Kidney (tissue), 13 donors: ENCODE measurements at regions not wholly inside any gene's neighbourhood (a gene's known extent, or its start where the extent isn't known, plus 50 kb on each side); places are given as distances from the start of the nearest gene placed in this dataset.

Experiments used
- DNase-seq, 5 donors: peaks; one replicate each; pipeline ENCODE4 v3.0.0-alpha.2; 2013 to 2020
- FAIRE-seq: peaks from 2 replicates; lab custom pipeline; 2012; peaks lifted over from hg19 to GRCh38; lab: Jason Lieb, UNC
- H3K27ac ChIP-seq, 2 donors: one replicate each; pipeline ENCODE4 v1.7.0; 2013; ENCODE audit warnings: low read depth in 2 of 2, low read length in 2 of 2, inconsistent platforms in 1 of 2
- H3K27me3 ChIP-seq: one replicate; pipeline ENCODE4 v1.7.1; 2013; ENCODE audit warnings: low read length, inconsistent platforms; ENCODE audit not compliant: control insufficient read depth, insufficient read depth
- H3K36me3 ChIP-seq, 3 donors: one replicate each; pipeline versions ENCODE4 v1.7.0 to v1.7.1; 2013; ENCODE audit warnings: low read length in 3 of 3, control low read depth in 1 of 3, inconsistent platforms in 1 of 3; ENCODE audit not compliant: insufficient read depth in 3 of 3, control insufficient read depth in 2 of 3
- H3K4me1 ChIP-seq, 3 donors: one replicate each; pipeline versions ENCODE4 v1.7.0 to v1.7.1; 2013; ENCODE audit warnings: low read length in 3 of 3, inconsistent platforms in 1 of 3, low read depth in 1 of 3; ENCODE audit not compliant: control insufficient read depth in 2 of 3, insufficient read depth in 2 of 3
- H3K4me3 ChIP-seq, 3 donors: one replicate each; pipeline versions ENCODE4 v1.7.0 to v1.8.1; 2013; ENCODE audit warnings: low read length in 3 of 3, control low read depth in 1 of 3, inconsistent platforms in 1 of 3
- H3K9ac ChIP-seq, 3 donors: one replicate each; pipeline versions ENCODE4 v1.7.0 to v1.7.1; 2013; ENCODE audit warnings: low read length in 3 of 3, control low read depth in 1 of 3, inconsistent platforms in 1 of 3
- H3K9me3 ChIP-seq, 3 donors: one replicate each; pipeline versions ENCODE4 v1.7.0 to v1.7.1; 2013; ENCODE audit warnings: low read length in 3 of 3, control low read depth in 1 of 3, inconsistent platforms in 1 of 3; ENCODE audit not compliant: control insufficient read depth in 2 of 3, insufficient read depth in 1 of 3
- intact Hi-C: fragments of 100-400 bp; cut with DNase I; formaldehyde crosslinking; loops from one replicate; pipeline ENCODE4 v1.11.1; 2022
- TF ChIP-seq, protein P1 (sequence below): IDR thresholded peaks from 3 replicates; pipeline ENCODE4 v1.5.1; 2012; ENCODE audit warnings: mild to moderate bottlenecking, moderate library complexity, borderline replicate concordance; ENCODE audit not compliant: insufficient read depth; ENCODE audit errors: extremely low read depth
- donor health status: control.
- donor health status: control.
- donor health status: control.
- donor health status: control.
- donor health status: control.
- donor health status: DM: yes; HTN: yes; CAD: no.
- donor health status: Normal renal cell carcinoma (clear cell type).

DNA sequence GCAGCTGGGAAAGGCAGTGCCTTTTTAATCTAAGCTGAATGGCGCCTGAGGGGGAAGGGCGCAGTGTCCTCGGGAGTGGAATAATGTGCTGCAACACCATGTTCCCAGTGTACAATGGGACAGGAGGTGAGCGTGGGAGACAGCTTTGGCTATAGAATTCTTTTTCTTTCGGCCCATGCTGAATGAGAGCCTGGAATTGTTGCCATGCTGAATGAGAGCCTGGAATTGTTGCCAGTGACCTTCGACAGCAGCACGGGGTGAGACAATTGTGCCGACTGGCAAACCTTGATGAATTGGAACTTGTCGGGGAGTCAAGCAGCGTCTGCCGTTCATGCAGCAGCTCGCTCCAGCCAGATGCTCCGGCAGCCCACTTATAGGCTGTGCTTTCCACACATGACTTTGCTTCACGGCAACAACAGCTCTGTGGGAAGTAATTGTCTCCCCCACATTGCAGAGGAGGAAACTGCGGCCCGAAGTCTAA, 141.4 kb upstream of the E2F8 start:
- H3K9ac ChIP-seq = no peak overlapping the region
- no peaks in the 10 kb centered on the region for H3K9me3 ChIP-seq
- TF ChIP-seq, protein P1, sequence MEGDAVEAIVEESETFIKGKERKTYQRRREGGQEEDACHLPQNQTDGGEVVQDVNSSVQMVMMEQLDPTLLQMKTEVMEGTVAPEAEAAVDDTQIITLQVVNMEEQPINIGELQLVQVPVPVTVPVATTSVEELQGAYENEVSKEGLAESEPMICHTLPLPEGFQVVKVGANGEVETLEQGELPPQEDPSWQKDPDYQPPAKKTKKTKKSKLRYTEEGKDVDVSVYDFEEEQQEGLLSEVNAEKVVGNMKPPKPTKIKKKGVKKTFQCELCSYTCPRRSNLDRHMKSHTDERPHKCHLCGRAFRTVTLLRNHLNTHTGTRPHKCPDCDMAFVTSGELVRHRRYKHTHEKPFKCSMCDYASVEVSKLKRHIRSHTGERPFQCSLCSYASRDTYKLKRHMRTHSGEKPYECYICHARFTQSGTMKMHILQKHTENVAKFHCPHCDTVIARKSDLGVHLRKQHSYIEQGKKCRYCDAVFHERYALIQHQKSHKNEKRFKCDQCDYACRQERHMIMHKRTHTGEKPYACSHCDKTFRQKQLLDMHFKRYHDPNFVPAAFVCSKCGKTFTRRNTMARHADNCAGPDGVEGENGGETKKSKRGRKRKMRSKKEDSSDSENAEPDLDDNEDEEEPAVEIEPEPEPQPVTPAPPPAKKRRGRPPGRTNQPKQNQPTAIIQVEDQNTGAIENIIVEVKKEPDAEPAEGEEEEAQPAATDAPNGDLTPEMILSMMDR = no peak
- FAIRE-seq (no peak), DNase-seq (no peak)
- H3K27ac ChIP-seq = no peak overlapping the region
- H3K36me3 ChIP-seq = no peaks in the 10 kb centered on the region
- intact Hi-C loops = no loop called here
- H3K4me3 ChIP-seq = no peak overlapping the region
- H3K27me3 ChIP-seq = peaks cover 3% of the 10 kb centered on the region
- H3K4me1 ChIP-seq = no peaks in the 10 kb centered on the region

DNA sequence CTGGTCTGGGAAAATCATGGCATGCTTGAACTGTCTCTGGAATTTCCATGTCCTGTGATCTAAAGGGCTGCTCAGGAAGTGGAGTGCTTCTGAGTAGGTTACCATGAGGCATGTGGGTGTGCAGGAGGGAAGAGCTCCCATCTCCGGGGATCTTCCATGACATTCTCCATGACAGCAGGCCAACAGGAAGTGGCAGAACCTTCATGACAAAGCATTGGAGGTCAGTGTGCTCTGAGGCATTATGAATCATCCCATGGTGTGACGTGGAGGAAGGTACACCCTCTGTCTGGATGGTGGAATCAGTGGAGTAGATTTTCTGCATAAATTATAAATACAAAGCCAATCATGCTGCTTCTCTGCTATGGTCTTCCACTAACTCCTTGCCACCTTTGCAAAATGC, 139.6 kb upstream of the E2F8 start:
- no peak overlapping the region for H3K27ac ChIP-seq
- H3K27me3 ChIP-seq = peaks cover 3% of the 10 kb centered on the region
- TF ChIP-seq, protein P1 = no peak
- no peaks in the 10 kb centered on the region for H3K9me3 ChIP-seq
- H3K9ac ChIP-seq = no peak overlapping the region
- DNase-seq (no peak), FAIRE-seq (no peak)
- intact Hi-C loops = no loop called here
- H3K4me3 ChIP-seq = no peak overlapping the region
- no peaks in the 10 kb centered on the region for H3K4me1 ChIP-seq
- H3K36me3 ChIP-seq = no peaks in the 10 kb centered on the region

DNA sequence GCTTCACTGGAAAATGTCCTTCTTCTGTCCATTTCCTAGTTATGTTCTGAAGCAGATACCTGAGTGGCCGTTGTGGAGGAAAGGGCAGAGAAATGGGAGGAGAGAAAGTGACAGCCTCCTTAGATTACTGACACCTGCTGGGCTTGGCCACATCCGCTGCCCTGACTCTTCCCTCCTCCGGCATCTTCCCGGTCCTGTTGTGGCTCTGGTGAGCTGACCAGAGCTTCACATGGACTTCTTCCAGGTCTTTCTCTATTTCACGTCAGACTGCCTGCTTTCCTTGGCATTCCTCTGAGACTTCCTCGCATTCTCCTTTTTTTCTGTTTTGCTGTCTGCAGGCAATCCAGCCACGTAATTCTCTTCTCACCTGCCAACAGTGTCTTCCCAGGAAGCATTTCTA, 138.7 kb upstream of the E2F8 start:
- no peaks in the 10 kb centered on the region for H3K4me1 ChIP-seq
- intact Hi-C loops = no loop called here
- no peak overlapping the region for H3K27ac ChIP-seq
- H3K27me3 ChIP-seq = peaks cover 3% of the 10 kb centered on the region
- DNase-seq (no peak), FAIRE-seq (no peak)
- H3K36me3 ChIP-seq = no peaks in the 10 kb centered on the region
- TF ChIP-seq, protein P1 = no peak
- no peaks in the 10 kb centered on the region for H3K9me3 ChIP-seq
- H3K9ac ChIP-seq = no peak overlapping the region
- H3K4me3 ChIP-seq = no peak overlapping the region

DNA sequence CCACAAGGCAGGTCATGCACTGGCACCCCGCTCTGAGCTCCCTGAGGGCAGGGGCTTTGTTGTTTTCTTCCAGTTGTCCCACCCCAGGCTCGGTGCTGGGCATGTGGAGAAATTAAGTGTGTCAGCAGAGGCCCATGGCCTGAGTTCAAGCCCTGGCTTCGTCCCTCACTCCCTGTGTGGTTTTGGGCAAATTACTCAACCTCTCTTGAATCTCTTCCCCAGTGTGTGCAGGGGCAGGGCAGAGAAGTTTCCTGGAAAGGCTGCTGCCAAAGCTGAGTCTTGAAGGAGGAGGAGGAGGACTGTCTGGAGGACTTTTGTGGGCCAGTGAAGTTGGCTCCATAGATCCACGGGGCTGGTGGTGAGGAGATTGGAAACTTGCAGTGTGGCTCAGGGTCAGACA, 138.1 kb upstream of the E2F8 start:
- Histone ChIP-seq H3K36me3 (no peaks in the 10 kb centered on the region), H3K9ac (no peak overlapping the region), H3K27me3 (peaks cover 3% of the 10 kb centered on the region), H3K4me3 (no peak overlapping the region), H3K27ac (no peak overlapping the region), H3K9me3 (no peaks in the 10 kb centered on the region), H3K4me1 (no peaks in the 10 kb centered on the region)
- DNase-seq = no peak
- no peak for FAIRE-seq
- TF ChIP-seq, protein P1 = no peak
- intact Hi-C loops = no loop called here
